GM12865 (cell line): ENCODE measurements at regions not wholly inside any gene's neighbourhood (a gene's known extent, or its start where the extent isn't known, plus 50 kb on each side); places are given as distances from the start of the nearest gene placed in this dataset.
"Not testable (repeated sequence)": the region's sequence is repeated elsewhere in the genome, so short reads cannot be mapped to it uniquely, and the experiment has no call there.

Source experiments
- DNase-seq: peaks from one replicate; pipeline ENCODE4 v3.0.0; 2010; ENCODE audit warnings: low read depth
- H3K4me3 ChIP-seq: 2 replicates; pipeline ENCODE4 v1.5.1; 2011; ENCODE audit warnings: mild to moderate bottlenecking, low read depth, low read length, control low read depth
- CTCF ChIP-seq: IDR thresholded peaks from 2 replicates; pipeline ENCODE4 v1.5.1; 2011; ENCODE audit warnings: low read length, control low read depth, low read depth, inconsistent platforms; ENCODE audit not compliant: insufficient read depth; ENCODE audit errors: missing control alignments

- no peak for DNase-seq
- H3K4me3 ChIP-seq = no peak overlapping the region
- no peak for TF ChIP-seq CTCF
Measured at GRCh38 chr4:15194520-15194919, 192.2 kb downstream of the CPEB2 start.

- TF ChIP-seq CTCF = peak; percentile 10
- peak; percentile 3 for DNase-seq
- no peak overlapping the region for H3K4me3 ChIP-seq
Measured at GRCh38 chr4:15197005-15197404, 194.7 kb downstream of the CPEB2 start.

- DNase-seq = no peak
- no peak for TF ChIP-seq CTCF
- no peak overlapping the region for H3K4me3 ChIP-seq
Measured at GRCh38 chr4:15198070-15198727, 195.9 kb downstream of the CPEB2 start.

GRCh38 chr4:15201782-15202181, 199.5 kb downstream of the CPEB2 start:
- no peak overlapping the region for H3K4me3 ChIP-seq
- TF ChIP-seq CTCF = no peak
- DNase-seq = no peak

- no peak overlapping the region for H3K4me3 ChIP-seq
- no peak for TF ChIP-seq CTCF
- DNase-seq = no peak
Measured at GRCh38 chr4:15202481-15202880, 200.2 kb downstream of the CPEB2 start.

- DNase-seq, H3K4me3 ChIP-seq: not testable (repeated sequence)
Measured at GRCh38 chr4:15206526-15206925, 204.2 kb downstream of the CPEB2 start.

- no peak overlapping the region for H3K4me3 ChIP-seq
- TF ChIP-seq CTCF = no peak
- no peak for DNase-seq
Measured at GRCh38 chr4:15213302-15213970, 211.2 kb downstream of the CPEB2 start.
